HG03571 (cell line): ENCODE measurements at regions not wholly inside any gene's neighbourhood (a gene's known extent, or its start where the extent isn't known, plus 50 kb on each side); places are given as distances from the start of the nearest gene placed in this dataset.

Experiments used
- ATAC-seq: cut with Tn5 transposase; IDR thresholded peaks from one replicate; pipeline ENCODE4 v1.9.1; 2021; ENCODE audit not compliant: unreplicated experiment

DNA sequence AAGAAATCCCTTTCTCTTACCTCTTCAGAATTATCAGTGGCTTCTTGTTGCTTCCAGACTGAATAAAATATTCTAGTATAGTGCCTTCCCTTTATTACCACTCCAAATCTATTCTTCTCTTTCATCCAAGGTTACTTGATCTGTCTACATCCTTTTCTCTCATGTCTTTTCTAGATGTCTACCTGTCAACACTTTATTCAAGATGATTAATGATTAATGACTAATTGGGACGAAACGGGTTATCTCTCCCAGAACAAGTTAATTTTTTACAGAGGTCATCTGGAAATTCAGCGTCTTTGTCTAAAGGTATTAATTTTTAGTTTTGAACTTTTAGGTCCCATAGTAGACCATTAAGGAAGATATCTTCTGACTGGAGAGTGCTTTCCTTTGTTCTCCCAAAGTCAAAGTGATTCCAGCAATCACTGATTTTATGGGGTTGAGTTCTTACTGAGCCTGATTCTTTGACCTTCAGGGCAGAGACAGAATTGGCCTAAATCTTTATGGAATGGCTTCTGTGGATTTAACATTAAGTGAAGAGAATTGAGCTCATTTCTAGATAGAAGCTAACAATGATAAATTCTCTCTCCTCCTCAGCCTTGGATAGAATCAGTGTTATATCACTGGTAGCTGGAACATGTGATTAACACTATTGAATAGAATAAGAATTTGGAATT is 335.4 kb upstream of the TEX13C start:
- no peak for ATAC-seq

DNA sequence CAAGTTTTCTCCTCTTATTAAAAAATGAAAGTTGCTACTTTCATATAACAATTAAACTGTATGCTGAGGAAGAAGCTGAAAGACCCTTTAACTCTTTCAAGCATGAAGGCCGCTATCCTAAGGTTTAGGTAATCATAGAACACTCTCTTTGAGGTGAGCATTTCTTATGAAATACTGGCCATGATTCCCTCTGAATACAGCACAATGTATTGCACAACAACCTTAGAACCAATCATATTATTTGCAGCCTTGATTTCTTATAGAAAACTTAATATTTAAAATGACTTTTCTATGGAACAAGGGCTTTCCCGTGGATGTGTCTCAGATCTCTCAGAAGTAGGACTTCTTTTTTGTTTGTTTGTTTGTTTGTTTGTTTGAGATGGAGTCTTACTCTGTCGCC is 333.4 kb upstream of the TEX13C start:
- ATAC-seq: no peak

DNA sequence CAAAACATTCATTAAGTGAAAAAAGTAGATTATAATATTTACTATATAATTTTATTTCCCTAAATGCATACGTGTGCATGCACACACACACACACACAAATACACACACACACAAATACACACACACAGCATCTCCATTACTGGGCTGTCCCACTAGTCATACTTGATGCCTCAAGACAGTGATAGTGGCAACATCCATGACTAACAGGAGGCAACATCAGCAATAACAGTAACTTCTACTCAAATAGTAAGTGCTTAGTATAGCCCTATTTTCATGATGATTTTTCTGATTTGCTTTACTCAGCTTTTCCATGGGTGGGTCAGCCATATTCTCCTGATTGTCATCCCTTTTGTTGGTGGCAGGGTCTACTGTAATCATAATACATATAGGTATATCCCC is 325.9 kb upstream of the TEX13C start:
- ATAC-seq: no peak

DNA sequence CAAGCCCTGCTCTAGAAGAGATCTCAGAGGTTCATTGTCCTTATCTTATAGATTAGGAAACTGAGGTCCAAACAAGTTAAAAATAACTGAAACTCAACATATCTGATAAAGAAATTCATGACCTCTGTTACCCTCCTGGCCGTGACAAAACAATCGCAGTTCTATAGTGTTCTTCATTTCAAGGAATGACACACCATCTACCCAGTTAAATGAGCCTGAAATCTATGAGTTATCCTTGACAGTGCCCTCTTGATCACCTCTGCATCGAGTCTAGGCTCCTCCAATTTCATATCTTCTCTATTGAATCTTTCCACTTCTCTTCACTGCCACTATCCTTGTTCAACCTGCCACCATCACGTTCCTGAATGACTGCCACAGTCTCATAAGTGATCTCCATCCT is 325.3 kb upstream of the TEX13C start:
- ATAC-seq: no peak

DNA sequence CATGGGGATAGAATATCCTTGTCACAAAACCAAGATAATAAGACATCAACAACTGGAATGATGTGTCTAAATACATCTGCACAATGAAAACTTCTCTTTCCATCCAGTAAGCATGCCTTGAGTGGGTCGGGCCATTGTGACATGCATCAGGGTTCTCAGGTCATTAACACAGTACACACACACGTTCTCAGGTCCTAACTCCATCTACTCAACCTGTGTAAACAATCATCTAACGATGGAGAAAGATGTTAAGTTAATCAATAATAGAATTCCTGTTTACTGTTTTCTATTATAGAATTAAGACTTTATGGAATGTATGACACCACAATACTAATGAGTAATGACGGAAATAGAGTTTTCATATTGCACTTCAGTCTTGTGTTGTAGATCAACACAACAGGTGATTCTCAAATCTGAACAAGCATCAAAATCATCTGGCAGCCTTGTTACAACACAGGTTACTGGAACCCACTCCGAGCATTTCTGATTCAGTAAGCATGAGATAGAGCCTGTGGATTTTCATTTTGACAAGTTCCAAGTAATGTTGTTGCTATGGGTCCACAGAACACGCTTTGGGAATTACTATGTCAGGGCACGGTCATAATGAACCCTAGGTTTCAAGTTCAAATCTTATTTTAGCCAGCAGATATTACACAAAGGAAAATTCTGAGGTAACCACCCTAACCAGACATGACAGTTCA is 315.8 kb upstream of the TEX13C start:
- no peak for ATAC-seq

DNA sequence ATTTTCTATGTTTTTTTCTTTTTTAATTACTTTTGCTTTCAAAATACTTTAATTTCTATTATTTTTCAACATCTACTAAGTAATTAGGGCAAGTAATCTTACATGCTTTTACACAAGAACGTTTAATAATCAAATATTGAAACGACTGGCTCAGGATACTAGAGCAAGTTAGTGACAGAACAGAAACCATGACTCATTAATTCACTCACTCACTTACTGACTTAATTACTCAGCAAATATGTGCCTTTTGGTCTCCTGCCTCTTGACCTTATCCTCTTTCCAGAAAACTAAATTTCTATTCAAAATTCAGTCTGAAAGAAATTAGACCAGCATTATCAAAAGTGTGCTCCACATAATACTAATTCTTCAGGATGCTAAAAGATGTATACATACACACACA is 314.9 kb upstream of the TEX13C start:
- ATAC-seq: no peak

DNA sequence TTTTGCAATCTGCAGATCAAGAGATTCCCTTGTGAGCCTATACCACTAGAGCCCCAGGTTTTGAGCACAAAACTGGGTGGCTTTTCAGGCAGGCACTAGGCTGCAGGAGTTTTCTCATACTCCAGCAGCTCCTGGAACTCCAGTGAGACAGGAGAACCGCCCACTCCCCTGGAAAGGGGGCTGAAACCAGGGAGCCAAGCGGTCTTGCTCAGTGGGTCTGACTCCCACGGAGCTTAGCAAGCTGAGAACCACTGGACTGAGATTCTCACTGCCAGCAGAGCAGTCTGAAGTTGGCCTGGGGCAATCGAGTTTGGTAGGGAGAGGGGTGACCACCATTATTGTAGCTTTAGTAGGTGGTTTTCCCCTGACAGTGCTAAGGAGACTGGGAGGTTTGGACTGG is 313.8 kb upstream of the TEX13C start:
- no peak for ATAC-seq

DNA sequence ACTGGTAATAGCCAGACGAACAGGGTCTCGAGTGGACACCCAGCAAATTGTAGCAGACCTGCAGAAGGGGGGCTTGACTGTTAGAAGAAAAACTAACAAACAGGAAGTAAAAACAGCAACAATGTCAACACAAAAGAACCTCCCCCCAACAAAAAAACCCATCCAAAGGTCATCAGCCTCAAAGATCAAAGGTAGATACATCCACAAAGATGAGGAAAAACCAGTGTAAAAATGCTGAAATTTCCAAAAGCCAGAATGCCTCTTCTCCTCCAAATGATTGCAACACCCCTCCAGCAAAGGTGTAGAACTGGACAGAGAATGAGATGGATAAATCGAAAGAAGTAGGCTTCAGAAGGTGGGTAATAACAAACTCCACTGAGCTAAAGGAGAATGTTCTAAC is 313.0 kb upstream of the TEX13C start:
- ATAC-seq: no peak

DNA sequence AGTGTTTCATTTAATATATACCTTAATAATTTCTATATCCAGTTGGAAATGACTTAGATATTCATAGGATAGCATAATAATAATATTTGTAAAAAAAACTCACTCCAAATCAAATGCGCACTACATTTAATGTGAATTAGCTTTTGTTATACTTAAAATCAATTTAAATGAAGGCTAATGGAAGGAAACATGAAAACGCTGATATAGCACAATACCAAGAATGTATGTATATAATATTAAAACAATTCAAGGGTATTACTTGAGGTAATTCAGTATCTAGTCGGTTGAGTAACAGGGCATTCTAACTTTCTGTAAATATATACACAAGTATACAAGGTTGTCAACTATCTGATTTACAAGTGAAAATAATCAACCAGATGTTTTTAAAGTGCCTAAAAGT is 307.1 kb upstream of the TEX13C start:
- no peak for ATAC-seq

DNA sequence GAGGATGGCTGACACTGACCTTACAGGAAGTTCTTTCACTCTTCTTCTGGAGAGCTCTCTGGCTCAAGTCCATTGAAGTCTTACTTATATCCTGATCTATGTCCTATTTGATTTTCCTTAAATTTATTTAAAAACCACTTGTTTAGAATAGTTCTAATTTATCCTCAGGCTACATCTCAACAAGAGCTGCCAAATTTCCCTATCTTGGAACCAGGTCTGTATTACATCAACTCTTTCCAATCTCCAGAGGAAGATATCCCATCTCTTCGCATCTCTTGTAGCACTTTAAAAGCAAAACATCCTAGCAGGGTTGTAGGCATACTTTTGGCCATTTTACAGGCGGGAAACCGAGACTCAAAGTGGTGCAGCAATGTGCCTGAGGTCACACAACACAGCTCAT is 290.5 kb upstream of the TEX13C start:
- ATAC-seq: no peak
